ENCODE measurements at regions not wholly inside any gene's neighbourhood (a gene's known extent, or its start where the extent isn't known, plus 50 kb on each side); places are given as distances from the start of the nearest gene placed in this dataset.

GRCh38 chr9:26172301-26172700 is 494.1 kb upstream of the TUSC1 start:
- TF ChIP-seq CTCF (IDR thresholded peaks at IDR 0.05; ENCODE audit: insufficient read depth, low read length) (no peak), REST (IDR thresholded peaks at IDR 0.05; ENCODE audit: insufficient replicate concordance, low read depth) (no peak), POLR2AphosphoS5 (IDR thresholded peaks at IDR 0.05; ENCODE audit: low read depth) (no peak)
